PC-3 (cell line): ENCODE measurements at regions not wholly inside any gene's neighbourhood (a gene's known extent, or its start where the extent isn't known, plus 50 kb on each side); places are given as distances from the start of the nearest gene placed in this dataset.

Experiments used
- ATAC-seq: fragments of 200-7000 bp; cut with Tn5 transposase; 2 replicates; pipeline ENCODE4 v1.9.1; 2020; ENCODE audit warnings: mild to moderate bottlenecking, moderate library complexity
- BruUV-seq: library from RNA; stranded (reverse); fragments of 400-500 nt; replicated peaks from 2 replicates; lab custom pipeline; 2021; lab: Mats Ljungman, UMichigan
- CTCF ChIA-PET: fragments of 300-600 bp; sonication (Branson Sonifier 250); formaldehyde crosslinking; loops from one replicate; lab custom pipeline; 2022; ENCODE audit warnings: antibody characterized with exemption; lab: Charles Lee
- POLR2A ChIA-PET: fragments of 300-600 bp; sonication (Branson Sonifier 250); formaldehyde crosslinking; loops from one replicate; lab custom pipeline; 2022; ENCODE audit warnings: antibody characterized with exemption; ENCODE audit not compliant: unreplicated experiment; lab: Charles Lee
- DNase-seq: peaks from one replicate; pipeline ENCODE4 v3.0.0-alpha.2; 2015
- H2AFZ ChIP-seq: fragments of 300-600 bp; sonication (generic); 2 replicates; pipeline ENCODE4 v1.6.0; 2016; ENCODE audit warnings: antibody characterized with exemption, low read length
- H3F3A ChIP-seq: fragments of 300-600 bp; sonication (generic); one replicate; pipeline ENCODE4 v1.6.0; 2017; ENCODE audit warnings: antibody characterized with exemption, low read length, control low read depth, mild to moderate bottlenecking; ENCODE audit not compliant: unreplicated experiment
- H3K27ac ChIP-seq: fragments of 300-600 bp; sonication (generic); 2 replicates; pipeline ENCODE4 v1.5.1; 2016; ENCODE audit warnings: mild to moderate bottlenecking, low read length
- H3K27me3 ChIP-seq: fragments of 300-600 bp; sonication (generic); 2 replicates; pipeline ENCODE4 v1.6.1; 2016; ENCODE audit warnings: low read length, mixed read lengths
- H3K36me3 ChIP-seq: fragments of 300-600 bp; sonication (generic); 2 replicates; pipeline ENCODE4 v1.6.1; 2016; ENCODE audit warnings: low read depth, mixed run types, low read length, mixed read lengths
- H3K4me1 ChIP-seq: fragments of 300-600 bp; sonication (generic); 2 replicates; pipeline ENCODE4 v1.5.1; 2016; ENCODE audit warnings: low read length; ENCODE audit not compliant: insufficient read depth
- H3K4me2 ChIP-seq: fragments of 300-600 bp; sonication (generic); 2 replicates; pipeline ENCODE4 v1.6.0; 2016; ENCODE audit warnings: low read length
- H3K4me3 ChIP-seq: fragments of 300-600 bp; sonication (generic); 2 replicates; pipeline ENCODE4 v1.5.1; 2016; ENCODE audit warnings: mild to moderate bottlenecking, low read length, mixed read lengths
- H3K79me2 ChIP-seq: fragments of 300-600 bp; sonication (generic); 2 replicates; pipeline ENCODE4 v1.6.1; 2017; ENCODE audit warnings: low read length, mixed read lengths
- H3K9ac ChIP-seq: fragments of 300-600 bp; sonication (generic); 2 replicates; pipeline ENCODE4 v1.6.0; 2016; ENCODE audit warnings: mild to moderate bottlenecking, low read length
- H3K9me2 ChIP-seq: fragments of 300-600 bp; sonication (generic); replicated peaks from 2 replicates; pipeline ENCODE4 v1.6.1; 2016; ENCODE audit warnings: mixed run types, low read length, mixed read lengths
- H3K9me3 ChIP-seq: fragments of 300-600 bp; sonication (generic); 2 replicates; pipeline ENCODE4 v1.6.1; 2016; ENCODE audit warnings: low read length, mixed read lengths
- H4K20me1 ChIP-seq: fragments of 300-600 bp; sonication (generic); 2 replicates; pipeline ENCODE4 v1.6.1; 2016; ENCODE audit warnings: low read length, mixed read lengths
- EZH2 ChIP-seq: fragments of 300-600 bp; sonication (generic); IDR thresholded peaks from one replicate; pipeline ENCODE4 v1.6.1; 2017; ENCODE audit warnings: antibody characterized with exemption, mild to moderate bottlenecking, low read length; ENCODE audit not compliant: unreplicated experiment
- EZH2phosphoT487 ChIP-seq: fragments of 300-600 bp; sonication (generic); IDR thresholded peaks from 2 replicates; pipeline ENCODE4 v1.6.1; 2018; ENCODE audit warnings: mild to moderate bottlenecking, antibody characterized with exemption, low read length, borderline replicate concordance
- intact Hi-C: fragments of 100-400 bp; cut with micrococcal nuclease; formaldehyde crosslinking; loops from 2 replicates; pipeline ENCODE4 v1.9.0; 2023
- TF ChIP-seq, protein P1 (sequence below): fragments of 300-600 bp; sonication (generic); conservative IDR thresholded peaks from 2 replicates; pipeline ENCODE4 v1.5.1; 2017; ENCODE audit warnings: antibody characterized with exemption, low read depth, mild to moderate bottlenecking, low read length

DNA sequence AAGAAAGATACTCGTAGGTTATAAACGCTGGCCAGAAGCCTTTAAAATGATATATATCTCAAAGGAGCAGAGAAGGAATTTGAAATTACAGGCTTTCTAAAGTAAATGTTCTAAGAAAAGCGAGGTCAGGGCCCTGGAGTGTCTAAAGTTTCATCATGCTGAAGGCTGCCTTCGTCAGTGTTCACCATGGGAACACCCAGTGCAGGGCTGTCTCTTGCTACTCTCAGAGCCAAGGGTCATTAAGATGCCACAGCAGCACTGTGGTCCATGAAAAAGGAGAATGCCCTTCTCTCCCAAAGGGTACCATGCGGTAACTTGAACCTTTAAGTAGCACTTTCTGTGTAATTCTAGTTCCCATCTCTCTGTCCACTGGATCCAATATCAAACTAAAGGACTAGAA is 174.5 kb upstream of the NWD2 start:
- no TSS peak for BruUV-seq
- no peak overlapping the region for H3K27ac ChIP-seq
- DNase-seq (no peak), ATAC-seq (no peak)
- no peak overlapping the region for H3K4me2 ChIP-seq
- H3K79me2 ChIP-seq: no peaks in the 10 kb centered on the region
- no peaks in the 10 kb centered on the region for H3F3A ChIP-seq
- no peak overlapping the region for H3K4me3 ChIP-seq
- TF ChIP-seq EZH2: no peak
- no peaks in the 10 kb centered on the region for H3K4me1 ChIP-seq
- H2AFZ ChIP-seq: no peak overlapping the region
- no peaks in the 10 kb centered on the region for H3K9me3 ChIP-seq
- ChIA-PET CTCF (no interaction called here), POLR2A (no interaction called here)
- no peaks in the 10 kb centered on the region for H3K36me3 ChIP-seq
- no peaks in the 10 kb centered on the region for H4K20me1 ChIP-seq
- no peaks in the 10 kb centered on the region for H3K9me2 ChIP-seq
- no peaks in the 10 kb centered on the region for H3K27me3 ChIP-seq
- intact Hi-C loops: no loop called here
- no peak overlapping the region for H3K9ac ChIP-seq

DNA sequence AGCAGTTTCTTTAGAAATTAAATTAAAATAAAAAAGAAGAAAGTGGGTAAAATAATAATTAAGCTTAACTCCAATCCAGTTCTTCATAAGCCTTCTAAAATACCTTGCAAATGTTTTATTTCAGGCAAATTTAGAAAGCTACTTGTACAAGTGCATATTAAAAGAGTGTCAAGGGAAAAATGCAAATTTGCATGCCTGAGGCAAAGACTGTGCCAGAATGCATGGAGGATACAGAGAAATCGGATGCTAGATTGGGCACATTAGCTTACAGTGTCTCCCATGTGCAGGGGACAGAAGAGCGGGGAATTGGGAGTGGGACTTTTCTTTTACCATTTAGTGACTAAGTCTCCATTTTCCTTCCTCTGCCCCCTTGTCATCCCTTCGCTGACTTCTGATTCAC is 173.0 kb upstream of the NWD2 start:
- ChIA-PET POLR2A (no interaction called here), CTCF (no interaction called here)
- Histone ChIP-seq H3K4me3 (no peak overlapping the region), H3K27me3 (no peaks in the 10 kb centered on the region), H2AFZ (no peak overlapping the region), H3F3A (no peaks in the 10 kb centered on the region), H3K9me3 (no peaks in the 10 kb centered on the region), H3K27ac (no peak overlapping the region), H4K20me1 (no peaks in the 10 kb centered on the region), H3K79me2 (no peaks in the 10 kb centered on the region), H3K4me1 (no peaks in the 10 kb centered on the region), H3K9me2 (no peaks in the 10 kb centered on the region), H3K9ac (no peak overlapping the region), H3K36me3 (no peaks in the 10 kb centered on the region), H3K4me2 (no peak overlapping the region)
- DNase-seq (no peak), ATAC-seq (no peak)
- no peak for TF ChIP-seq EZH2phosphoT487
- no peak for TF ChIP-seq EZH2
- TF ChIP-seq, protein P1, sequence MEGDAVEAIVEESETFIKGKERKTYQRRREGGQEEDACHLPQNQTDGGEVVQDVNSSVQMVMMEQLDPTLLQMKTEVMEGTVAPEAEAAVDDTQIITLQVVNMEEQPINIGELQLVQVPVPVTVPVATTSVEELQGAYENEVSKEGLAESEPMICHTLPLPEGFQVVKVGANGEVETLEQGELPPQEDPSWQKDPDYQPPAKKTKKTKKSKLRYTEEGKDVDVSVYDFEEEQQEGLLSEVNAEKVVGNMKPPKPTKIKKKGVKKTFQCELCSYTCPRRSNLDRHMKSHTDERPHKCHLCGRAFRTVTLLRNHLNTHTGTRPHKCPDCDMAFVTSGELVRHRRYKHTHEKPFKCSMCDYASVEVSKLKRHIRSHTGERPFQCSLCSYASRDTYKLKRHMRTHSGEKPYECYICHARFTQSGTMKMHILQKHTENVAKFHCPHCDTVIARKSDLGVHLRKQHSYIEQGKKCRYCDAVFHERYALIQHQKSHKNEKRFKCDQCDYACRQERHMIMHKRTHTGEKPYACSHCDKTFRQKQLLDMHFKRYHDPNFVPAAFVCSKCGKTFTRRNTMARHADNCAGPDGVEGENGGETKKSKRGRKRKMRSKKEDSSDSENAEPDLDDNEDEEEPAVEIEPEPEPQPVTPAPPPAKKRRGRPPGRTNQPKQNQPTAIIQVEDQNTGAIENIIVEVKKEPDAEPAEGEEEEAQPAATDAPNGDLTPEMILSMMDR: no peak
- intact Hi-C loops: no loop called here
- no TSS peak for BruUV-seq

DNA sequence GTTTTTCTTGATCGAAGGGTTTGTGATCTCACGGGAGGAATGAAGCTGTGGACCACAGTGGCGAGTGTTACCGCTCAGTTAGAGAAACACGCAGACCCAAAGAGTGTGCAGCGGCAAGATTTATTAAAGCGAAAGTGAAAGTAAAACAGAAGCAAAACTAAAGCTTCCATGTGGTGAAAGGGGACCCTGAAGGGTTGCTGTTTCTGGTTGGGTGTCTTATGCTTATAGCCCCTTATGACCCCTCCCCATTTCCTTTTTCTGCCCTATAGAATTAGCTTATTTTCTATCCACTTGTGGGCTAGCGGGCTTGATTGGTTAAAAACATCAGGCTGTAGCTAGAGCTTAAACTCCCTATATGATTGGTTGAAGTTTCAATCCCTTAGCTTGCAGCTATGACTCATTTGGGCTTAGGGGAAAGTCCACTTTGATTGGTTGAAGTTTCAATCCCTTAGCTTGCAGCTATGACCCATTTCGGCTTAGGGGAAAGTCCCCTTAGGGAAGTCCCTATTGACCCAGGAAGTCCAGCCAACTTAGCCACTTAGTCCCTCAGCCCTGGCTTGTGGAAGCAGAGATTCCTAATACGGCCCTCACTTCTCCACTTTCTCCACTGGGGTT is 171.2 kb upstream of the NWD2 start:
- Histone ChIP-seq H3K9me3 (no peaks in the 10 kb centered on the region), H3K4me3 (peak overlapping the region; percentile 47; the same call in 1 of the 2 replicates), H3K9me2 (no peaks in the 10 kb centered on the region), H3K27me3 (no peaks in the 10 kb centered on the region), H3K36me3 (no peaks in the 10 kb centered on the region), H3K9ac (no peak overlapping the region), H3K4me2 (peak overlapping the region; percentile 46), H3K4me1 (no peaks in the 10 kb centered on the region), H3F3A (no peaks in the 10 kb centered on the region), H3K79me2 (no peaks in the 10 kb centered on the region), H2AFZ (0 out of 2 replicates have a peak overlapping the region, but pooled peaks have one; percentile 18), H3K27ac (no peak overlapping the region), H4K20me1 (no peaks in the 10 kb centered on the region)
- ChIA-PET CTCF (no interaction called here), POLR2A (no interaction called here)
- DNase-seq (peak; percentile 6), ATAC-seq (no peak)
- BruUV-seq: no TSS peak
- TF ChIP-seq EZH2phosphoT487 (no peak), EZH2 (no peak)
- TF ChIP-seq, protein P1: no peak
- intact Hi-C loops: no loop called here
